ENCODE measurements at regions not wholly inside any gene's neighbourhood (a gene's known extent, or its start where the extent isn't known, plus 50 kb on each side); places are given as distances from the start of the nearest gene placed in this dataset.
A peak's percentile ranks its signal among the peaks of the same experiment; 100 is the strongest.

DNA sequence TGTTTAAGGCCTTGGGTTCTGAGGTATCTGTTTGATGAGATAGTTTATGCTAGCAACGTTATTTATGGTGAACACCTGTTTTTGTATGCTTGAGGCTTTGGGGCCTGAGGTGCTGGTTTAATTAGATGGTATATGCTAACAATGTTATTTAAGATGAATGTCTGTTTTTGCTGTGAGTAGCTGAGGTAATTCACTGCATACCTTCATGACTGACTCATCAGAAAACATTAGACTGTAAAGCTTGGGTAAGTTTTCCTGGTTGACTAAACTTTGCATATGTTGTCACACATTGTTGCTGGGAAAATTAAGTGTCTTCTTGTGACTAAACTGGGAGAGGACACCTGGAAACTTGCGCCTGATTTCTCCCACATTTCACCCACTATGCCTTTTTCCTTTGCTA, 1026.6 kb downstream of the RAPGEF2 start:
- Mint-ChIP-seq H3K9me3 (ENCODE audit: unreplicated experiment) (peaks cover 10% of the 10 kb centered on the region), H3K4me1 (ENCODE audit: insufficient read depth, unreplicated experiment) (peaks cover 12% of the 10 kb centered on the region), H3K27me3 (ENCODE audit: insufficient read depth, unreplicated experiment) (no peaks in the 10 kb centered on the region), H3K27ac (ENCODE audit: low read depth, unreplicated experiment) (peak overlapping the region; percentile 71), H3K4me3 (ENCODE audit: unreplicated experiment) (no peak overlapping the region), H3K36me3 (ENCODE audit: insufficient read depth, unreplicated experiment) (peaks cover 3% of the 10 kb centered on the region)
- TF ChIP-seq, protein P1, sequence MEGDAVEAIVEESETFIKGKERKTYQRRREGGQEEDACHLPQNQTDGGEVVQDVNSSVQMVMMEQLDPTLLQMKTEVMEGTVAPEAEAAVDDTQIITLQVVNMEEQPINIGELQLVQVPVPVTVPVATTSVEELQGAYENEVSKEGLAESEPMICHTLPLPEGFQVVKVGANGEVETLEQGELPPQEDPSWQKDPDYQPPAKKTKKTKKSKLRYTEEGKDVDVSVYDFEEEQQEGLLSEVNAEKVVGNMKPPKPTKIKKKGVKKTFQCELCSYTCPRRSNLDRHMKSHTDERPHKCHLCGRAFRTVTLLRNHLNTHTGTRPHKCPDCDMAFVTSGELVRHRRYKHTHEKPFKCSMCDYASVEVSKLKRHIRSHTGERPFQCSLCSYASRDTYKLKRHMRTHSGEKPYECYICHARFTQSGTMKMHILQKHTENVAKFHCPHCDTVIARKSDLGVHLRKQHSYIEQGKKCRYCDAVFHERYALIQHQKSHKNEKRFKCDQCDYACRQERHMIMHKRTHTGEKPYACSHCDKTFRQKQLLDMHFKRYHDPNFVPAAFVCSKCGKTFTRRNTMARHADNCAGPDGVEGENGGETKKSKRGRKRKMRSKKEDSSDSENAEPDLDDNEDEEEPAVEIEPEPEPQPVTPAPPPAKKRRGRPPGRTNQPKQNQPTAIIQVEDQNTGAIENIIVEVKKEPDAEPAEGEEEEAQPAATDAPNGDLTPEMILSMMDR (IDR thresholded peaks at IDR 0.05; ENCODE audit: unreplicated experiment), result no peak
- CTCF ChIA-PET, result interaction anchor here (0.7 kb wide), 1 partner anchor 114 kb away, joined by 3 read pairs; no protein-coding TSS in a partner anchor
- intact Hi-C loops (cut with micrococcal nuclease), result no loop called here
- POLR2A ChIA-PET, result interaction anchor here (0.7 to 1.9 kb wide), 5 partner anchors 11 to 102 kb away, joined by 3 to 5 read pairs (median 4); no protein-coding TSS in a partner anchor
- peak; percentile 74 for DNase-seq (ENCODE audit: unreplicated experiment)
- BruUV-seq (replicated peaks), result no TSS peak

DNA sequence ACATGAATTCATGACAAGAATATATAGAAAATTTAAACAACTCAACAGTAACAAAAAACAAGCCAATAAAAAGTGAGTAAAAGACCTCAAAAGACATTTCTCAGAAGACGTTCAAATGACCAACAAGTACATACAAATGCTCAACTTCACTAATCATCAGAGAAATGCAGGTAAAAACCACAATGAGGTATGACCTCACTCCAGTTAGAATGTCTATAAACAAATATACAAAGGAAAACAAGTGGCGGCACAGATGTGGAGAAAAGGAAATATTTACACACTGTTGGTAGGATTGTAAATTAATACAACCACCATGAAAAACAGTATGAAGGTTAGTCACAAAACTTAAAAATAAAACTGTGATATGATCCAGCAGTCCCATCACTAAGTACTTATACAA, 1033.1 kb downstream of the RAPGEF2 start:
- Mint-ChIP-seq H3K36me3 (ENCODE audit: insufficient read depth, unreplicated experiment) (no peaks in the 10 kb centered on the region), H3K4me3 (ENCODE audit: unreplicated experiment) (no peak overlapping the region), H3K27me3 (ENCODE audit: insufficient read depth, unreplicated experiment) (no peaks in the 10 kb centered on the region), H3K9me3 (ENCODE audit: unreplicated experiment) (peaks cover 10% of the 10 kb centered on the region), H3K27ac (ENCODE audit: low read depth, unreplicated experiment) (peak overlapping the region; percentile 1), H3K4me1 (ENCODE audit: insufficient read depth, unreplicated experiment) (peaks cover 18% of the 10 kb centered on the region)
- CTCF ChIA-PET, result no interaction called here
- BruUV-seq (replicated peaks), result no TSS peak
- TF ChIP-seq, protein P1 (IDR thresholded peaks at IDR 0.05; ENCODE audit: unreplicated experiment), result no peak
- POLR2A ChIA-PET, result no interaction called here
- peak; percentile 10 for DNase-seq (ENCODE audit: unreplicated experiment)
- intact Hi-C loops (cut with micrococcal nuclease), result loop anchor here (10.0 kb wide), 1 partner anchor 111 kb away; no protein-coding TSS in a partner anchor

DNA sequence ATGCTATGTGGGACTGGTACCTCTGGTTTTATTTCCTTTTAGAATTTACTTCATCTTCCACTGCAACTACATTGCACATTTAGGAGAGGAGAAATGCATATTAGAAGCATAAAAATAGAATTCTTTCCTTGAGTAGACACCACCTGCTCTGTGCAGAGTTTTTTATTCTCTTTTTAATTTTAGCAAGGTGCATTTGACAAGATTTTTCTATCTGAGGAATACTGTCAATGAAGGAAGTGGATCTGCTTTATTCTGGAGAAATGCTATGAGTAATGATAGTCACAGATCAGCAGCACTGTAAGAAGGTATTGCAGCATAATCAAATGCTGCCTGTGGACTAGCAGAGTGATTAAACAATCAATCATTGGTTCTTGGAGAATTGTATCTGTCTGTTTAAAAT, 1038.3 kb downstream of the RAPGEF2 start:
- no peak for DNase-seq (ENCODE audit: unreplicated experiment)
- TF ChIP-seq, protein P1 (IDR thresholded peaks at IDR 0.05; ENCODE audit: unreplicated experiment), result no peak

DNA sequence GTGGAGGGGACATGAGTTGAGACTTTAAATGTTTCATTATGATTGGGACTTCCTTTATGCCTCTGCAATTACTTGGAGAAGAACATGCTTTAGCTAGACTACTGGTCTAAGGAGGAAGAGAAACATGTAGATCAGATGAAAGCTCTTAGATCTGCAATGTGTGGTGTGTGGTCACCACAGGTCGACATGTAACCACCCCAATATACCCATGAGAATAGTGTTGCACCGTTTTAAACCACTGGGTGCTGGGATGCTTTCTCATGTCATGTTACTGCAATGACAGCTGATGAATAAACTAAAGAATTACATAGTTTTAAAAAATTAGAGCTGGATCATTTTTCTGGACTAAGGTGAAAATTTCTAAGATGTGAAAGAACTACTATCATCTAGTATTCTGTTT, 1039.7 kb downstream of the RAPGEF2 start:
- TF ChIP-seq, protein P1 (IDR thresholded peaks at IDR 0.05; ENCODE audit: unreplicated experiment), result no peak
- no peak for DNase-seq (ENCODE audit: unreplicated experiment)
- no peaks in the 10 kb centered on the region for H3K36me3 Mint-ChIP-seq (ENCODE audit: insufficient read depth, unreplicated experiment)
- ChIA-PET POLR2A (no interaction called here), CTCF (interaction anchor here (0.6 to 1.6 kb wide), 2 partner anchors 12 to 245 kb away, joined by 3 read pairs; no protein-coding TSS in a partner anchor)
- intact Hi-C loops (cut with micrococcal nuclease), result no loop called here
- BruUV-seq (replicated peaks), result no TSS peak
- H3K4me1 Mint-ChIP-seq (ENCODE audit: insufficient read depth, unreplicated experiment), result peaks cover 5% of the 10 kb centered on the region
- no peak overlapping the region for H3K27ac Mint-ChIP-seq (ENCODE audit: low read depth, unreplicated experiment)
- no peak overlapping the region for H3K4me3 Mint-ChIP-seq (ENCODE audit: unreplicated experiment)
- no peaks in the 10 kb centered on the region for H3K9me3 Mint-ChIP-seq (ENCODE audit: unreplicated experiment)
- no peaks in the 10 kb centered on the region for H3K27me3 Mint-ChIP-seq (ENCODE audit: insufficient read depth, unreplicated experiment)

More for the DNA sequence above, 1038.3 kb downstream of the RAPGEF2 start:
- Mint-ChIP-seq H3K36me3 (ENCODE audit: insufficient read depth, unreplicated experiment) (no peaks in the 10 kb centered on the region), H3K9me3 (ENCODE audit: unreplicated experiment) (no peaks in the 10 kb centered on the region), H3K27me3 (ENCODE audit: insufficient read depth, unreplicated experiment) (no peaks in the 10 kb centered on the region), H3K4me3 (ENCODE audit: unreplicated experiment) (no peak overlapping the region), H3K27ac (ENCODE audit: low read depth, unreplicated experiment) (no peak overlapping the region), H3K4me1 (ENCODE audit: insufficient read depth, unreplicated experiment) (peaks cover 7% of the 10 kb centered on the region)
- intact Hi-C loops (cut with micrococcal nuclease), result no loop called here
- POLR2A ChIA-PET, result no interaction called here
- CTCF ChIA-PET, result interaction anchor here (0.6 to 1.6 kb wide), 2 partner anchors 10 to 160 kb away, joined by 3 read pairs; no protein-coding TSS in a partner anchor
- no TSS peak for BruUV-seq (replicated peaks)
